GM08714 (cell line): ENCODE measurements at regions not wholly inside any gene's neighbourhood (a gene's known extent, or its start where the extent isn't known, plus 50 kb on each side); places are given as distances from the start of the nearest gene placed in this dataset.
"Not testable (repeated sequence)": the region's sequence is repeated elsewhere in the genome, so short reads cannot be mapped to it uniquely, and the experiment has no call there.

ENCODE experiments used
- H3K4me3 ChIP-seq: fragments of 200-500 bp; sonication (Bioruptor generic); 2 replicates; pipeline ENCODE4 v1.5.1; 2014; ENCODE audit warnings: mild to moderate bottlenecking, low read length, inconsistent platforms
- ZNF274 ChIP-seq: IDR thresholded peaks from 2 replicates; pipeline ENCODE4 v1.6.1; 2012; ENCODE audit warnings: mild to moderate bottlenecking, low read depth, low read length

DNA sequence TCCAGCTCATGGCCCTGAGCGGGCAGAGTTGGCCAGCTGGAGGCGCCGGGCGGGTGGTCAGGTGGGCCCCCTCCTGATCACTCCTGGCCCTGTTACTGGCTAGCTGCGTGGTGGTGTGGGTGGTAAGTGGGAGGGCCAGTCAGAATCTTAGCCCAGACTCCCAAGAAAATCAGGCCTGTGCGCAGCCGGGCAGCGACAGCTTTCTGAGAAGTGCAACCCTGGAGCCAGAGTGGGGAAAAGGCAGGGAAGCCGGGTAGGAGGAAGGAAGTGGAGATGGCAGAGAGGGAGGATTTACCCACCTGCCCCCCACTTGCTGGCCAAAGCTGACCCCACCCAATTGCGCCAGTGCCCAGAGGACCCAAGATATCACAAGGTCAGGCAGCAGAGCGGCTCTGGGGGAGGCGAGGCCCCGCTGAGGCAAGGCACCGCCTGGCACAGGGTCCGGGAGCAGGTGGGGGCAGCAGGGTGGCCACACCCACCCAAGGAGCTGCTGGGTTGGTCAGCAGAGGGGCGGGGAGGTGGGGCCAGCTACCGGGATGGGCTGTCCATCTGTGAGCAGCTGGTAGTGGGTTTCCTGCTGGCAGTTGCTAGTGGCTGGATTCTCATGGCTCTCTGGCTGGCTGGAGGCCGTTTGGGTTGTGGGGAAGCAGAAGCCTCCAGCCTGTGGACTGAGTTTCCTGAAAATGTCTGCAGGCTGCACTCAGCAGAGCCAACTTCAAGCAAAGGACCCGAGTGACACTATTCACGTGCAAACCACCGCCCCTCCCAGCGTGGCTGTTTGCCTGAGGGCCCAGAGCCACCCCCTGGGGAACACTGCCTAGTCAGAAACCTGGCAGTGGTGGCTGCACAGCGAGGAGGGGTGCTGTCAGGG lies 196.4 kb downstream of the IGLL1 start:
- H3K4me3 ChIP-seq, result no peak overlapping the region

GRCh38 chr22:23382428-23383218 lies 197.5 kb downstream of the IGLL1 start:
- TF ChIP-seq ZNF274, result no peak
- no peak overlapping the region for H3K4me3 ChIP-seq

More for the DNA sequence above, 196.4 kb downstream of the IGLL1 start:
- TF ChIP-seq ZNF274, result no peak

GRCh38 chr22:23381661-23382427 lies 198.2 kb downstream of the IGLL1 start:
- no peak for TF ChIP-seq ZNF274
- no peak overlapping the region for H3K4me3 ChIP-seq

DNA sequence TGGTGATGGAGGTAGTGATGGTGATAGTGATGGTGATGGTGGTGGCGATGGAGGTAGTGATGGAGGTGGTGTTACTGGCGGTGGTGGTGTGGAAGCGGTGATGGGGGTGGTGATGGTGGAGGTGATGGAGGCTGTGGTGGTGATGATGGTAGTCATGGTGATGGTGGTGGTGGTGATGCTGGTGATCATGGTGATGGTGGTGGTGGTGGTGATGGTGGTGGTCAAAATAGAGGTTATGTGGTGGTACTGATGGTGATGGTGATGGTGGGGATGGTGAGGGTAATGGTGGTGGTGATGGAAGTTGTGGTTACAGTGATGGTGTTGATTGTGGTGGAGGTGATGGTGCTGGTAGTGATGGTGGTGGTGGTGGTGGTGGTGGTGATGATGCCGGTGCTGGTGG lies 199.2 kb downstream of the IGLL1 start:
- no peak overlapping the region for H3K4me3 ChIP-seq
- TF ChIP-seq ZNF274, result no peak

GRCh38 chr22:23380230-23380573 lies 199.9 kb downstream of the IGLL1 start:
- no peak overlapping the region for H3K4me3 ChIP-seq
- TF ChIP-seq ZNF274, result no peak

DNA sequence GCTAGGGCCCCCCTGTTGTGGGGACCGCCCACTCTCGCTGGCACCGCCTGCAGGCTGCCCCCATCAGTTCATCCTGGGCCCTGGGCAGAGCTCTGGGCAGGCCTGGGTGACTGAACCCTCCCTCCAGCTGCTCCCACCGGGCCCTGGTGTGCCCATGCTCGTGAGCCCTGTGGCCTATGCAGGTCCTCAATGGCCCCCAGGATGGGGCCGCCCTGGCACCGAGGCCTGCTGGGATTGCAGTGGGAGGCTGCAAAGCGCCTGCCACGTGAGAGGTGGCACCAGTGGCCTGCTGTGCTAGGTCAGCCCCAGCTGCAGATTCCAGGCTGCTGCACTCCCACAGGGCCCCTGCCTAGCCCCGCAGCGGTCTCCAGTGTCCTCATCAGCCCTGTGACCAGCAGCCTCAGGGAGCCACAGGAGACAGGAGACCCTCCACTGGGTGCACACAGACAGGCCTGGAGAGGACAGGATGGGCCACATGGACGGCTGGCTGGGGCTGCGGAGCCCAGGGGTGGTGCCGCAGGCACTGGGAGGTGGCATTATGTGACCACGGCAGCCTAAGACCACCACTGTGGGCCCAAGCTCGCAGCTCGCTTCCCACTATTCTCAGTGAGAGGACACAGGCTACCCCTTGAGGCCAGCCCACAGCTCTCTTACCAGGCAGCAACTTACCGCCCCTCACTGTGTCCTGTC lies 199.4 kb downstream of the BCR start:
- not testable (repeated sequence) for H3K4me3 ChIP-seq

DNA sequence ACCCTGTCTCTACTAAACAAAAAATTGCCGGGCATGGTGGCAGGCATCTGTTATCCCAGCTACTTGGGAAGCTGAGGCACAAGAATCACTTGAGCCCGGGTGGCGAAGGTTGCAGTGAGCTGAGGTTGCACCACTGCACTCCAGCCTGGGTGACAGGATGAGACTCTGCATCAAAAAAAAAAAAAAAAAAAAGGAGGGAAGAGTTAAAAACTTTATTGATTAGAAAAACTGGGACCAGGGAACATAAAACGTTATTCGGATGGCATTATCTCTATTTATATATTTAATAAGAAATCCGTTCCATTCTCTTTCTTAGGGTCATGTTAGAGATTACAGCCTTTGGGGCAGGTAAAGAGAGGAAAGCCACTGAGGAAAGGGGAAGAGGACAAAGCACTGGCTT lies 197.5 kb downstream of the BCR start:
- no peak overlapping the region for H3K4me3 ChIP-seq
- no peak for TF ChIP-seq ZNF274

DNA sequence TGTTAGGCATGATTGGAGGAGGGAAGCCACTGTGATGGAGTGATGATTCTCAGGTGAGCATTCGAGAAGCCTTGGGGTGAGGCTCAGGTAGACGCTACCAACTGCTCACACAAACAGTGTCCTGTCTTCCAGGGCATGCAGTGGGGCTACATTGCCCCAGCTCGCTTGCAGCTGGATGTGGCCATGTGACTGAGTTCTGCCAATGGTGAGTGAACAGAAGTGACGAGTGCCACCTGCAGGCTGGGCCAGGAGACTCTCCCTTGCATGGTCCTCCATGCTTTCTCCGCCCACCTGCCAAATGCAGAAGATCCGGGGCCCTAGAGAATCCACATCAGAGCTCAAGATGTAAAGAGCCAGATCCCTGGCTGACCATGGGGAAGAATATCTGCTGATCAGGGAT lies 195.9 kb downstream of the BCR start:
- no peak overlapping the region for H3K4me3 ChIP-seq
- no peak for TF ChIP-seq ZNF274

DNA sequence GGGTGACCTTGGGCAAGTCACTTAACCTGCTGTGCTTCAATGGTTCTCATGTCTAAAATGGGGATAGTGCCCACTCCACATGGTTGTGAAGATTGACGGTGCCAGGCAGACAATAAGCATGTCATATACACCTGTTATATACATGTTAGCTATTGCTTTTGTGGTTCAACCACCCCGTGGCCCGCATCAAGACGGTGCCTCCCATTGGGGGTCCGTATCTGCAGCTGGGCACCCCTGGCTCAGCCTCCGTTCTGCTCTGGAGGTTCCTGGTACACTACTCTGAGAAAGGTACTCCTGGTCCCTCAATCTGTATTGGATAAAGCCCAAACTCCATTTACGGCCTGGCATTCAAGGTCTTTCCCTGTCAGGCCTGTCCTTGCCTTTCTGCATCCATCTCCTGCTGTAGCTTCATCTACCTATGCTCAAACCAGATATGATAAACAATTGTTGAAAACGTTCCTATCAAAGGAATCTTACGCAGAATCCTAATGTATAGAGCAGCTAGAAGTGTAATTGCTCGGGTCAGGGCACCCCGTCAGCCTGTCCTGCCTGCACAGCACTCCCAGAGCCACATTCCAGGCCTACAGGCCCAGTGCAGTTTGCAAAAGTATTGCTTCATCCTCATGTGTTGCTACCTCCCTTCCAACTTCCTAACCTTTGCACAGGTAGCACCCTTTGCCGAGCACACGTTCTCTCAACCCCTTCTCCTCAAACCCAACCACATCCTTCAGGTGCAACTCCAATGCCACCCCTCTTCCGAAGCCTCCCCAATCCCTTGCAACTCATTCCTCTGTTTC lies 194.9 kb downstream of the BCR start:
- TF ChIP-seq ZNF274, result no peak
- H3K4me3 ChIP-seq, result no peak overlapping the region

DNA sequence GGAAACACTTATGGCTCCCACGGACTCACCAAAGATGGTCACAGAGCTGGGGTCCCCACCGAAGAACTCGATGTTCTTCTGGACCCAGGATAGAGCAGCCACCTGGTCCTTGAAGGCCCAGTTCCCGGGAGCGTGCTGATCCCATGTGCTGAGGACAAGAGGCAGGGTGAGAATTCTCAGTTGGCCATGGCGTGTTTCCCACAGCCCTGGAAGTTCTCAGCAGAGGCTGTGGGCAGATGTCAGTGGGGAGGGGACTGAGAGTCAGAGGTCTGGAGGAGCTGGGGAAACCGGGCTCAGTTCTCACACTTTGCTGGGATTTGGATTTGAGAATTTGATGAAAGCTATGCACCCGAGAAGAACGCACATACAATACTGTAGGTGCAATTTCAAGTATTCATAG lies 193.3 kb downstream of the BCR start:
- TF ChIP-seq ZNF274, result no peak
- no peak overlapping the region for H3K4me3 ChIP-seq

- no peak for TF ChIP-seq ZNF274
- no peak overlapping the region for H3K4me3 ChIP-seq
Observed at GRCh38 chr22:23370251-23370650, 189.9 kb downstream of the BCR start.

- TF ChIP-seq ZNF274, result no peak
- H3K4me3 ChIP-seq, result no peak overlapping the region
Observed at GRCh38 chr22:23369054-23369685, 188.9 kb downstream of the BCR start.
